Stimulated activated CD8-positive, alpha-beta memory T cell treated with anti-CD3 and anti-CD28 coated beads, Interleukin-4, amount 100 ng/mL, for 1 hour (primary cell): ENCODE measurements at regions not wholly inside any gene's neighbourhood (a gene's known extent, or its start where the extent isn't known, plus 50 kb on each side); places are given as distances from the start of the nearest gene placed in this dataset.

Experiments used
- DNase-seq, 2 donors: peaks; one replicate each; pipeline ENCODE4 v3.0.0-alpha.2; 2020; ENCODE audit warnings: low read depth in 2 of 2, low spot score in 1 of 2

GRCh38 chr17:33966410-33967059 is 288.6 kb upstream of the CCL2 start:
- no peak for DNase-seq

GRCh38 chr17:33967608-33968349 is 287.3 kb upstream of the CCL2 start:
- DNase-seq = no peak

- peak in 1 of 2 donors; percentile 3 for DNase-seq
Observed at GRCh38 chr17:33968350-33969044, 286.6 kb upstream of the CCL2 start.

- no peak for DNase-seq
Observed at GRCh38 chr17:33970279-33970678, 284.8 kb upstream of the CCL2 start.

- no peak for DNase-seq
Observed at GRCh38 chr17:33972763-33973162, 282.3 kb upstream of the CCL2 start.

GRCh38 chr17:33973491-33973890 is 281.6 kb upstream of the CCL2 start:
- DNase-seq = no peak

- DNase-seq = no peak
Observed at GRCh38 chr17:33974276-33974675, 280.8 kb upstream of the CCL2 start.

- no peak for DNase-seq
Observed at GRCh38 chr17:33976831-33977230, 278.3 kb upstream of the CCL2 start.

GRCh38 chr17:33977729-33978514 is 277.2 kb upstream of the CCL2 start:
- DNase-seq = no peak

- DNase-seq = no peak
Observed at GRCh38 chr17:33978889-33979288, 276.2 kb upstream of the CCL2 start.

- DNase-seq = no peak
Observed at GRCh38 chr17:33980193-33980592, 274.9 kb upstream of the CCL2 start.

- no peak for DNase-seq
Observed at GRCh38 chr17:33981711-33982601, 273.1 kb upstream of the CCL2 start.

GRCh38 chr17:33982909-33983308 is 272.2 kb upstream of the CCL2 start:
- no peak for DNase-seq

GRCh38 chr17:33983824-33984574 is 271.1 kb upstream of the CCL2 start:
- no peak for DNase-seq

- no peak for DNase-seq
Observed at GRCh38 chr17:33986088-33986487, 269.0 kb upstream of the CCL2 start.

GRCh38 chr17:33986566-33986965 is 268.5 kb upstream of the CCL2 start:
- no peak for DNase-seq

- no peak for DNase-seq
Observed at GRCh38 chr17:33987162-33987561, 267.9 kb upstream of the CCL2 start.

GRCh38 chr17:33989361-33990148 is 265.5 kb upstream of the CCL2 start:
- no peak for DNase-seq
